GM23338 (cell line): ENCODE measurements at regions not wholly inside any gene's neighbourhood (a gene's known extent, or its start where the extent isn't known, plus 50 kb on each side); places are given as distances from the start of the nearest gene placed in this dataset.

ENCODE experiments used
- ATAC-seq: fragments of 200-7000 bp; cut with Tn5 transposase; 3 replicates; pipeline ENCODE4 v1.9.1; 2020
- DNase-seq: peaks from one replicate; pipeline ENCODE4 v3.0.0-alpha.2; 2015; ENCODE audit warnings: low spot score
- H2AFZ ChIP-seq: fragments of 200-600 bp; sonication (generic); 2 replicates; pipeline ENCODE4 v1.8.0; 2016; ENCODE audit warnings: antibody characterized with exemption, mild to moderate bottlenecking, moderate library complexity
- H3F3A ChIP-seq: fragments of 200-600 bp; sonication (generic); replicated peaks from 2 replicates; pipeline ENCODE4 v1.8.0; 2017; ENCODE audit warnings: antibody characterized with exemption, mixed run types, low read depth
- H3K27ac ChIP-seq: fragments of 200-600 bp; sonication (generic); 2 replicates; pipeline ENCODE4 v1.6.1; 2016; ENCODE audit warnings: low read depth
- H3K27me3 ChIP-seq: fragments of 200-600 bp; sonication (generic); 2 replicates; pipeline ENCODE4 v1.8.0; 2016; ENCODE audit warnings: mild to moderate bottlenecking, mixed run types, moderate library complexity; ENCODE audit not compliant: insufficient read depth
- H3K36me3 ChIP-seq: fragments of 200-600 bp; sonication (generic); 2 replicates; pipeline ENCODE4 v1.8.0; 2016; ENCODE audit warnings: mild to moderate bottlenecking; ENCODE audit not compliant: insufficient read depth
- H3K4me1 ChIP-seq: fragments of 200-600 bp; sonication (generic); 2 replicates; pipeline ENCODE4 v1.8.0; 2016; ENCODE audit warnings: mild to moderate bottlenecking, moderate library complexity; ENCODE audit not compliant: insufficient read depth
- H3K4me2 ChIP-seq: fragments of 200-600 bp; sonication (generic); 2 replicates; pipeline ENCODE4 v1.7.1; 2017; ENCODE audit warnings: mixed run types
- H3K4me3 ChIP-seq: fragments of 200-600 bp; sonication (generic); 2 replicates; pipeline ENCODE4 v1.6.1; 2016; ENCODE audit warnings: mixed run types
- H3K79me2 ChIP-seq: fragments of 200-600 bp; sonication (generic); replicated peaks from 2 replicates; pipeline ENCODE4 v1.8.0; 2017; ENCODE audit warnings: mild to moderate bottlenecking; ENCODE audit not compliant: insufficient read depth
- H3K9me2 ChIP-seq: fragments of 200-600 bp; sonication (generic); 2 replicates; pipeline ENCODE4 v1.8.0; 2017; ENCODE audit not compliant: insufficient read depth
- H4K20me1 ChIP-seq: fragments of 200-600 bp; sonication (generic); replicated peaks from 2 replicates; pipeline ENCODE4 v1.8.0; 2017; ENCODE audit warnings: mild to moderate bottlenecking; ENCODE audit not compliant: insufficient read depth
- H3K27ac Mint-ChIP-seq: 2 replicates; pipeline ENCODE4 v1.8.0; 2020; ENCODE audit warnings: inconsistent platforms, mild to moderate bottlenecking, moderate library complexity, mixed read lengths
- H3K27me3 Mint-ChIP-seq: 3 replicates; pipeline ENCODE4 v1.8.0; 2022; ENCODE audit warnings: low read depth, mild to moderate bottlenecking, moderate library complexity, mixed read lengths, inconsistent platforms; ENCODE audit not compliant: insufficient read depth, poor library complexity
- H3K36me3 Mint-ChIP-seq: 3 replicates; pipeline ENCODE4 v1.8.0; 2021; ENCODE audit warnings: low read depth, mild to moderate bottlenecking, inconsistent platforms, moderate library complexity, mixed read lengths
- H3K4me1 Mint-ChIP-seq: 3 replicates; pipeline ENCODE4 v1.8.0; 2020; ENCODE audit warnings: mild to moderate bottlenecking, inconsistent platforms, mixed read lengths
- H3K4me3 Mint-ChIP-seq: 3 replicates; pipeline ENCODE4 v1.8.0; 2021; ENCODE audit warnings: moderate library complexity, mild to moderate bottlenecking, inconsistent platforms, mixed read lengths
- H3K9me3 Mint-ChIP-seq: 3 replicates; pipeline ENCODE4 v1.8.0; 2020; ENCODE audit warnings: moderate library complexity, mild to moderate bottlenecking, inconsistent platforms, mixed read lengths
- CREB1 ChIP-seq: fragments of 250-450 bp; sonication (Bioruptor Pico); IDR thresholded peaks from 2 replicates; pipeline ENCODE4 v1.5.0; 2020; ENCODE audit warnings: low read depth, mild to moderate bottlenecking, moderate library complexity
- ETS1 ChIP-seq: IDR thresholded peaks from 2 replicates; pipeline ENCODE4 v1.6.1; 2016; ENCODE audit warnings: antibody characterized with exemption
- EZH2phosphoT487 ChIP-seq: fragments of 200-600 bp; sonication (generic); IDR thresholded peaks from one replicate; pipeline ENCODE4 v1.8.1; 2018; ENCODE audit warnings: antibody characterized with exemption; ENCODE audit not compliant: unreplicated experiment
- JUNB ChIP-seq: IDR thresholded peaks from one replicate; pipeline ENCODE4 v1.6.1; 2016; ENCODE audit warnings: antibody characterized with exemption; ENCODE audit not compliant: unreplicated experiment
- NANOG ChIP-seq: IDR thresholded peaks from 2 replicates; pipeline ENCODE4 v1.6.1; 2016; ENCODE audit warnings: antibody characterized with exemption, borderline replicate concordance
- POLR2AphosphoS5 ChIP-seq: IDR thresholded peaks from 2 replicates; pipeline ENCODE4 v1.6.1; 2016; ENCODE audit warnings: antibody characterized with exemption, low read depth
- STAT1 ChIP-seq: IDR thresholded peaks from one replicate; pipeline ENCODE4 v1.6.1; 2016; ENCODE audit warnings: antibody characterized with exemption; ENCODE audit not compliant: unreplicated experiment
- ZNF331 ChIP-seq: fragments of 250-450 bp; sonication (Bioruptor Pico); IDR thresholded peaks from 2 replicates; pipeline ENCODE4 v1.5.0; 2020; ENCODE audit warnings: low read depth, mild to moderate bottlenecking, moderate library complexity
- ZNF462 ChIP-seq: fragments of 250-450 bp; sonication (Bioruptor Pico); IDR thresholded peaks from 2 replicates; pipeline ENCODE4 v1.5.0; 2020; ENCODE audit warnings: mild to moderate bottlenecking, moderate library complexity

GRCh38 chr1:14451217-14451616 lies 147.3 kb upstream of the KAZN start:
- Mint-ChIP-seq H3K4me1 (no peaks in the 10 kb centered on the region), H3K4me3 (no peak overlapping the region), H3K27me3 (peaks cover 4% of the 10 kb centered on the region), H3K9me3 (no peaks in the 10 kb centered on the region), H3K27ac (no peak overlapping the region), H3K36me3 (no peaks in the 10 kb centered on the region)
- H2AFZ ChIP-seq, result no peak overlapping the region
- DNase-seq (no peak), ATAC-seq (no peak)
- no peak overlapping the region for H3K4me3 ChIP-seq
- TF ChIP-seq ZNF331 (CRISPR knock-in tag) (no peak), ETS1 (no peak), NANOG (no peak), STAT1 (no peak), ZNF462 (CRISPR knock-in tag) (no peak), POLR2AphosphoS5 (no peak), CREB1 (no peak), EZH2phosphoT487 (no peak), JUNB (no peak)
- H3K27ac ChIP-seq, result no peak overlapping the region
- no peak overlapping the region for H3K4me2 ChIP-seq
- no peaks in the 10 kb centered on the region for H3K36me3 ChIP-seq
- no peaks in the 10 kb centered on the region for H3K79me2 ChIP-seq
- H4K20me1 ChIP-seq, result no peaks in the 10 kb centered on the region
- H3F3A ChIP-seq, result no peaks in the 10 kb centered on the region
- H3K9me2 ChIP-seq, result peaks cover 4% of the 10 kb centered on the region; the same call in 1 of the 2 replicates
- no peaks in the 10 kb centered on the region for H3K4me1 ChIP-seq
- no peaks in the 10 kb centered on the region for H3K27me3 ChIP-seq
